Fibroblast of lung (primary cell): ENCODE measurements at regions not wholly inside any gene's neighbourhood (a gene's known extent, or its start where the extent isn't known, plus 50 kb on each side); places are given as distances from the start of the nearest gene placed in this dataset.

ENCODE experiments used
- CTCF ChIP-seq, 2 donors: IDR thresholded peaks in 1 of 2; conservative IDR thresholded peaks in 1 of 2; 1 replicate in 1 of 2; 2 replicates in 1 of 2; pipeline ENCODE4 v1.5.1; 2011 to 2012; ENCODE audit warnings: low read length in 2 of 2, control low read depth in 1 of 2, inconsistent platforms in 1 of 2, low read depth in 1 of 2, mild to moderate bottlenecking in 1 of 2
- EZH2 ChIP-seq: IDR thresholded peaks from 2 replicates; pipeline ENCODE4 v1.5.1; 2012; ENCODE audit warnings: low read length, control low read depth, mild to moderate bottlenecking; ENCODE audit errors: missing control alignments

GRCh38 chr5:166356096-166356495, 1935.3 kb upstream of the WWC1 start:
- TF ChIP-seq CTCF (conservative IDR thresholded peaks at IDR 0.05 in 1 of 2, IDR thresholded peaks at IDR 0.05 in 1 of 2; ENCODE audit: low read depth in 1 of 2, low read length in 2 of 2) (no peak), EZH2 (no peak)
